Glutamatergic neuron (in vitro differentiated cells): ENCODE measurements at regions not wholly inside any gene's neighbourhood (a gene's known extent, or its start where the extent isn't known, plus 50 kb on each side); places are given as distances from the start of the nearest gene placed in this dataset.

ENCODE experiments used
- DNase-seq: peaks from one replicate; pipeline ENCODE4 v3.0.0; 2022
- H3K27ac Mint-ChIP-seq: one replicate; pipeline ENCODE4 v1.8.0; 2020; ENCODE audit warnings: mild to moderate bottlenecking, mixed read lengths, inconsistent platforms; ENCODE audit not compliant: unreplicated experiment
- H3K27me3 Mint-ChIP-seq: one replicate; pipeline ENCODE4 v1.8.0; 2020; ENCODE audit warnings: mild to moderate bottlenecking, moderate library complexity, mixed read lengths, inconsistent platforms; ENCODE audit not compliant: unreplicated experiment
- H3K36me3 Mint-ChIP-seq: one replicate; pipeline ENCODE4 v1.8.0; 2020; ENCODE audit warnings: mild to moderate bottlenecking, mixed read lengths, inconsistent platforms; ENCODE audit not compliant: unreplicated experiment
- H3K4me1 Mint-ChIP-seq: one replicate; pipeline ENCODE4 v1.8.0; 2020; ENCODE audit warnings: mild to moderate bottlenecking, low read depth, mixed read lengths, inconsistent platforms; ENCODE audit not compliant: unreplicated experiment
- H3K4me3 Mint-ChIP-seq: one replicate; pipeline ENCODE4 v1.8.0; 2020; ENCODE audit warnings: mild to moderate bottlenecking, mixed read lengths, inconsistent platforms; ENCODE audit not compliant: unreplicated experiment
- H3K9me3 Mint-ChIP-seq: one replicate; pipeline ENCODE4 v1.8.0; 2020; ENCODE audit warnings: mild to moderate bottlenecking, moderate library complexity, mixed read lengths, inconsistent platforms; ENCODE audit not compliant: unreplicated experiment
- TF ChIP-seq, protein P1 (sequence below): fragments of 200-600 bp; sonication (generic); IDR thresholded peaks from one replicate; pipeline ENCODE4 v1.5.0; 2021; ENCODE audit not compliant: partially characterized antibody, unreplicated experiment

GRCh38 chr14:76304536-76305267 is 71.2 kb upstream of the ESRRB start:
- H3K27ac Mint-ChIP-seq: no peak overlapping the region
- DNase-seq: no peak
- TF ChIP-seq, protein P1, sequence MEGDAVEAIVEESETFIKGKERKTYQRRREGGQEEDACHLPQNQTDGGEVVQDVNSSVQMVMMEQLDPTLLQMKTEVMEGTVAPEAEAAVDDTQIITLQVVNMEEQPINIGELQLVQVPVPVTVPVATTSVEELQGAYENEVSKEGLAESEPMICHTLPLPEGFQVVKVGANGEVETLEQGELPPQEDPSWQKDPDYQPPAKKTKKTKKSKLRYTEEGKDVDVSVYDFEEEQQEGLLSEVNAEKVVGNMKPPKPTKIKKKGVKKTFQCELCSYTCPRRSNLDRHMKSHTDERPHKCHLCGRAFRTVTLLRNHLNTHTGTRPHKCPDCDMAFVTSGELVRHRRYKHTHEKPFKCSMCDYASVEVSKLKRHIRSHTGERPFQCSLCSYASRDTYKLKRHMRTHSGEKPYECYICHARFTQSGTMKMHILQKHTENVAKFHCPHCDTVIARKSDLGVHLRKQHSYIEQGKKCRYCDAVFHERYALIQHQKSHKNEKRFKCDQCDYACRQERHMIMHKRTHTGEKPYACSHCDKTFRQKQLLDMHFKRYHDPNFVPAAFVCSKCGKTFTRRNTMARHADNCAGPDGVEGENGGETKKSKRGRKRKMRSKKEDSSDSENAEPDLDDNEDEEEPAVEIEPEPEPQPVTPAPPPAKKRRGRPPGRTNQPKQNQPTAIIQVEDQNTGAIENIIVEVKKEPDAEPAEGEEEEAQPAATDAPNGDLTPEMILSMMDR: no peak
- no peaks in the 10 kb centered on the region for H3K36me3 Mint-ChIP-seq
- H3K9me3 Mint-ChIP-seq: peaks cover 4% of the 10 kb centered on the region
- H3K4me1 Mint-ChIP-seq: peaks cover 3% of the 10 kb centered on the region
- H3K4me3 Mint-ChIP-seq: no peak overlapping the region
- peaks cover 2% of the 10 kb centered on the region for H3K27me3 Mint-ChIP-seq

DNA sequence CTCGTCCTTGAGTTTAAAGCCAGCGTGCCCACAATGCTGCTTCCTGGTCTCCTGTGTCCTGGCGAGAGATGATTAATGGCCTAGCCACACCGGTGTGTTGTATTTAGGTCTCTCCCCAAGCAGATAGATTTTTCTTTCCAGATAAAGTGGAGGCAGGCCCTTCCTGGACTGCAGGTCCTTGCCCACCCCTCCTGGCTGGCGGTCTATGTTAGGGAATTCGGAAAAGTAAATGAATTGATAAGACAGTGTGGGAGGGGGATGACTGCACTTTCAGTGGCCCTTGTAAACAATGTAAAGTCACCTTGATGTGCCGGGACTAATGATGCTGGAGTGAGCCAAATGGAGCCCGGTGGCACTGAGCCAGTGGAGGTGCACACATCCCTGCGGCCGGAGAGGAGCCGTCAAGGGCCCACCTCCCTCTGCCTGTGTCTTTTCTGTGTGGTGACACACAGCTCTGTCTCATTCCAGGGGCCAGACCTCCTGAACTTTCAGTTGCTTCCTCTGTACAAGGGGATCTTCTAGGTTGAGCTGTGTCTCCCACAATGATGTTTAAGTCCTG is 70.6 kb upstream of the ESRRB start:
- Mint-ChIP-seq H3K4me3 (no peak overlapping the region), H3K27ac (no peak overlapping the region), H3K27me3 (peaks cover 4% of the 10 kb centered on the region), H3K4me1 (peaks cover 5% of the 10 kb centered on the region), H3K9me3 (peaks cover 4% of the 10 kb centered on the region), H3K36me3 (no peaks in the 10 kb centered on the region)
- no peak for DNase-seq
- TF ChIP-seq, protein P1: no peak

GRCh38 chr14:76306131-76306530 is 69.8 kb upstream of the ESRRB start:
- H3K27me3 Mint-ChIP-seq: peaks cover 8% of the 10 kb centered on the region
- TF ChIP-seq, protein P1: no peak
- H3K27ac Mint-ChIP-seq: no peak overlapping the region
- no peak overlapping the region for H3K4me3 Mint-ChIP-seq
- DNase-seq: no peak
- H3K4me1 Mint-ChIP-seq: peaks cover 11% of the 10 kb centered on the region
- H3K9me3 Mint-ChIP-seq: peaks cover 4% of the 10 kb centered on the region
- no peaks in the 10 kb centered on the region for H3K36me3 Mint-ChIP-seq

- H3K4me1 Mint-ChIP-seq: peaks cover 11% of the 10 kb centered on the region
- H3K4me3 Mint-ChIP-seq: no peak overlapping the region
- no peak overlapping the region for H3K27ac Mint-ChIP-seq
- no peaks in the 10 kb centered on the region for H3K36me3 Mint-ChIP-seq
- peaks cover 7% of the 10 kb centered on the region for H3K27me3 Mint-ChIP-seq
- TF ChIP-seq, protein P1: no peak
- no peak for DNase-seq
- peaks cover 4% of the 10 kb centered on the region for H3K9me3 Mint-ChIP-seq
These were observed 67.9 kb upstream of the ESRRB start for GRCh38 chr14:76307786-76308780.
